Stimulated activated naive CD8-positive, alpha-beta T cell treated with anti-CD3 and anti-CD28 coated beads, Interleukin-15, Interleukin-2, amounts not matched to agents 100 ng/mL and 50 ng/mL, for 24 hours (primary cell): ENCODE measurements at regions not wholly inside any gene's neighbourhood (a gene's known extent, or its start where the extent isn't known, plus 50 kb on each side); places are given as distances from the start of the nearest gene placed in this dataset.

Source experiments
- H3K27ac Mint-ChIP-seq: one replicate; pipeline ENCODE4 v1.8.0; 2021; ENCODE audit warnings: mild to moderate bottlenecking, mixed read lengths
- H3K27me3 Mint-ChIP-seq: one replicate; pipeline ENCODE4 v1.8.0; 2021; ENCODE audit warnings: mixed read lengths
- H3K36me3 Mint-ChIP-seq: one replicate; pipeline ENCODE4 v1.8.0; 2021; ENCODE audit warnings: low read depth, mixed read lengths
- H3K4me1 Mint-ChIP-seq: one replicate; pipeline ENCODE4 v1.8.0; 2021; ENCODE audit warnings: low read depth, mixed read lengths
- H3K4me3 Mint-ChIP-seq: one replicate; pipeline ENCODE4 v1.8.0; 2021; ENCODE audit warnings: mild to moderate bottlenecking, mixed read lengths
- H3K9me3 Mint-ChIP-seq: one replicate; pipeline ENCODE4 v1.8.0; 2021; ENCODE audit warnings: mixed read lengths

DNA sequence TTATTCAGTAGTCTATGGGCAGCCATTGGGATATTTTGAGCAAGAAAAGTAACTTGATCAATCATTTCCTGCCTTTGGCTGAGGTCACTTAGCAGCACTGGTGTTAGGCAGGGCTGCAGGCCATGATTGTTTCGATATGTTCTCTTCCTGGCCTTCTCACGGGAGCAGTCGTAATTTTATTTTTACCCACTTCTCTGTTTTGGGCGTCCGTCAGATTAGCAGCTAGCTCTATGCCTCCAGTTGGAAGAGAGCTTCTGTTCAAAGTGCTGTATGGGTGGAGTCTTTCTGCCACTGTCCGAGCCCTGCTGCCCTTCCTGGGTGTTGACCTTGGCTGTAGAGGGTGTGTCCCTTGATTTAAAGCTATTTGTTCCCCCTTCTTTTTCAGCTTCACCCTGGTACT lies 123.4 kb upstream of the ROPN1 start:
- Mint-ChIP-seq H3K9me3 (peaks cover 5% of the 10 kb centered on the region), H3K36me3 (no peaks in the 10 kb centered on the region), H3K4me1 (no peaks in the 10 kb centered on the region), H3K27me3 (peaks cover 20% of the 10 kb centered on the region), H3K4me3 (no peak overlapping the region), H3K27ac (no peak overlapping the region)

DNA sequence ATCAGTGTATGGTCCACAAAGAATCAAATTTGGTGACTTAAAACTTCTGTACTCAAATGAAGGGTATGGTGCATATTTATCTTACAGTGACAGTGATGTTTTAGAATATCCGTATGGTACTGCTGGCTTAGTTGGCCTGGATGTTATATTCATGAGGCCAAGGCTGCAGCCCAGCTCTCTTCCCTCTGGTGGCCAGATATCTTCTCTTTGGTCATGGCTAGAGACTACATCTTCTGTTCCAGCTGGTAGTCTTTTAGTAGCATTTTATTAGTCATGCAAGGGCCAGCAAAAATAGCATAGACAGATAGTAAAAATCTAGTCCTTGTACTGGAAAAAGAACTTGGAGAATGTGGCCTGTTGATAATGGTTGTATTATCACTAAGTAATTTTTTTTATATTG lies 124.0 kb upstream of the ROPN1 start:
- H3K27ac Mint-ChIP-seq = no peak overlapping the region

DNA sequence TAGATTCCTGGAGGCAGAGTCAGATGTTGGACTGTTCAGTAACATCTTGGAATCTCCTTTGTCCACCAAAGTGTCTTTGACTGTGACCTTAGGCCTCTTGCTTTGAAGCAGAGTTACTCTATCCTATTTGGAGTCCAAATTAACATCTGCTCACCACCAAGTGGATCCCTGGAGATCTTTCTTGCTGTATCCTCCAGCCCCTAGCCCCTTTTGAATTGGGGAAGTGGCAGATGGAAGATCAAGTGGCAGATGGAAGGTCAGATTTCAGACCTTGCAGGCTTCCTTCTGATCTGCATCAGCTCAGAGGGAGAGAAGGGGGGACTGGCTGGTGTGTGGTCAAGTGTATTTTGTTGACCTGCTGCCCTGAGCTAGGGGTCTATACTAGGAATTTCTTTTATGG lies 125.0 kb upstream of the ROPN1 start:
- no peak overlapping the region for H3K27ac Mint-ChIP-seq
- H3K4me1 Mint-ChIP-seq = no peaks in the 10 kb centered on the region
- no peak overlapping the region for H3K4me3 Mint-ChIP-seq
- H3K27me3 Mint-ChIP-seq = peaks cover 23% of the 10 kb centered on the region
- no peaks in the 10 kb centered on the region for H3K9me3 Mint-ChIP-seq
- no peaks in the 10 kb centered on the region for H3K36me3 Mint-ChIP-seq

More for the DNA sequence above, 124.0 kb upstream of the ROPN1 start:
- peaks cover 5% of the 10 kb centered on the region for H3K9me3 Mint-ChIP-seq
- H3K4me3 Mint-ChIP-seq = no peak overlapping the region
- no peaks in the 10 kb centered on the region for H3K36me3 Mint-ChIP-seq
- no peaks in the 10 kb centered on the region for H3K4me1 Mint-ChIP-seq
- peaks cover 20% of the 10 kb centered on the region for H3K27me3 Mint-ChIP-seq

DNA sequence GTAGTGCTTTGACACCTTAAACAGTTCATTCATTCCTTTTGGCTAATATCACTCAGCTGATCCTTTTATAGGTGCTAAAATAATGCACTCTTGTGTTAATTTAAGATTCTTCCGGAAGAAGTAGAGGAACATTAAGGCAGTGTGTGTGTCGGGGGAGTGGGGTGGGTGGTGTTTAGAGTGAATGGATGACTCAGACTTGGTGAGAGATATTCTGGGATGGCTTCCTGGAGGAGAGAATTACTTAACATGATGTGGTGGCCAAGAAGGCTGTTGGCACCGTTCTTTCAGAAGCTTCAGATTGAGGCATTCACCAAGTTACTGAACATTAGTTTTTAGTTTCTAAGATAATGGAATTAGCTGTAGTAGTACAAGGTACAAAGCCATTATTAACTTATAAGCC lies 125.6 kb upstream of the ROPN1 start:
- Mint-ChIP-seq H3K27me3 (peaks cover 25% of the 10 kb centered on the region), H3K4me3 (no peak overlapping the region), H3K27ac (no peak overlapping the region), H3K9me3 (no peaks in the 10 kb centered on the region), H3K4me1 (no peaks in the 10 kb centered on the region), H3K36me3 (no peaks in the 10 kb centered on the region)

DNA sequence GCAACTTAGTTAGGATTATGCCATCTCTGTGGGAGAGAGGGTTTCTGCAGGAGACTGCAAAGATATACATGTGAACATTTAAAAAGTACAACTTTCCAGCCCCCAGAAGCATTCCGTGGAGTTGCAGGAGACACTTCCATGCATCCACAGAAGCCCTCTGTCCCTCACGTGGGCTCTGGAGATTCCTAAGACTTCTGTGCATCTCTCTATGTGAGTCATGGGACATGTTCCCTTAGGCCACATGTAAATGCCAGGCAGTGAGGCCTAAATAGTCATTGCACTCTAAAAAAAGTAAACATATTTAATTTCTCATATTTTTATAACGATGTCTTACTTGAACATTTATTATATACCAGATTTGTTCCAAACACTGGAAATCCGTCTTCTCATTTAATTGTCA lies 126.5 kb upstream of the ROPN1 start:
- Mint-ChIP-seq H3K27me3 (peaks cover 25% of the 10 kb centered on the region), H3K27ac (no peak overlapping the region), H3K36me3 (no peaks in the 10 kb centered on the region), H3K4me3 (no peak overlapping the region), H3K4me1 (no peaks in the 10 kb centered on the region), H3K9me3 (no peaks in the 10 kb centered on the region)

DNA sequence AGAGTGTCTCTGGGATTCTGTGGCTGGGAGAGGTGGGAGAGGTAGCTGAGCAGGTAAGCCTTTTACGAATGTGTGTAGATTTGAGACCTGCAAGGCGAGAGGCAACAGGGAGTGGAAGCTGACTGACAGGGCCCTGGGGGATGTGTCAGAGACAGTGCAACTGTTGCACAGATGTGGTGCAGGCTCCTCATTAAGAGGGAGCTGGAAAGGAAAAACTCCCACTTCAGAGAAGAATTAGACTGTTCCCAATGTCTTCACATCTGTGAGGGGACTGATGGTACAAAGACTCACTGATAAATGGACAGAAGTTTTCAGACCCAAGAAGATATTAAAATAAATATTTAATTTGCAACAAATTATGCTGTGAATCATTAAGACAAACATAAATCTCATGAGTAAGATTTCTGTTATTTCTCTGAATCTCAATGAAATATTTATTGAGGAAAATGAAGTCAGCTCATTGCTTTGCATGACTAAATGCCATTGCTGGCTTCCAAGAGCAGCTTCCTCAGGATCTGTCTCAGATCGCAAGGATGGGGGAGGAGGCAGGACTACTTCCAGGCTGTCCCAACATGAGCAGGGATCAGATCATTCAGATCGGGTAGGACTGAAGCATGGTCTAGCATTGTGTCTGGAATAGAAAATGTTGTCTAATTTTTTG lies 127.3 kb upstream of the ROPN1 start:
- Mint-ChIP-seq H3K27me3 (peaks cover 23% of the 10 kb centered on the region), H3K9me3 (no peaks in the 10 kb centered on the region), H3K4me1 (no peaks in the 10 kb centered on the region), H3K36me3 (no peaks in the 10 kb centered on the region), H3K27ac (no peak overlapping the region), H3K4me3 (no peak overlapping the region)

DNA sequence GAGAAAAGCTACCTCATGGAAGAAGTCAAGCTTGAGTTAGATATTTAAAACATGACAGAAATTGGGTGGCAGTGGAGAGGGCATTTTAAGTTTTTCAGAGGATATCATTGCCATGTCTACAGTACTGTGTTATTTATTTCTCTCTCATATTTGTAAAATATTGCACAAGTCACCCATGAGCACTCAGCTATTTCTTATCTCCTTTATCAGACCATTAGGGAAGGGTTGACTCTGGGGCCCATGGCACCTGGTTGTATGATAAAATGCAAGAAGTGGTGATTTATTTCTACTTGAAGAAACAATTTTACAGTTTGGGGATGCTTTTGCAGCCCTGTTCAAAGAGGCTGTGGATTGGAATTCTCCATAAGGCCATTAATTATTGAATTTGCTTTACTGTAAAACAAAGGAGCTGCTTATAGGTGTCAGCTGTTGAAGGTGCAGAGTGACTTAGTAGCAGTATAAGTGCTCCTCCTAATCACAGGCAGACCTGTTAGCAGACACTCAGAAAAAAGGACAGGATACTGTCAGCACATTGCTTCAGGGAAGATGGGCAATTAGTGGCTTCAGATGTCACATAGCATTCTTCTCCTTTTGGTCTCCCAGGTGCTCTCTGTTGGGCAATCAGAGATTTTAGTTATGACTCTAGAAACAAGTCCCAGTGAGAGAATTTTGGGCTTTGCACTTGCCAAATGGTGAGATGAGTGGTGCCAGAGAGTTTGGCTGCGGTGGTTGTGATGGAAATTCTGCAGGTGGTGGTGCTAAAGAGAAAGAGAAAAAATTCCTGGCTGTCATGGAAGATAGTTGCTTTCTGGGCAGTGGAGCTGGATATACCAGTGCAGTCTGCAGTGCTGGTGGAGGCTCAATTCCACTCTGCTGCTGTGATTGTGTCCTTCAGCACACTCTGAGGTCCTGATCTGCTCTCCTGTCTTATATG lies 129.7 kb upstream of the ROPN1 start:
- H3K4me3 Mint-ChIP-seq = no peak overlapping the region

DNA sequence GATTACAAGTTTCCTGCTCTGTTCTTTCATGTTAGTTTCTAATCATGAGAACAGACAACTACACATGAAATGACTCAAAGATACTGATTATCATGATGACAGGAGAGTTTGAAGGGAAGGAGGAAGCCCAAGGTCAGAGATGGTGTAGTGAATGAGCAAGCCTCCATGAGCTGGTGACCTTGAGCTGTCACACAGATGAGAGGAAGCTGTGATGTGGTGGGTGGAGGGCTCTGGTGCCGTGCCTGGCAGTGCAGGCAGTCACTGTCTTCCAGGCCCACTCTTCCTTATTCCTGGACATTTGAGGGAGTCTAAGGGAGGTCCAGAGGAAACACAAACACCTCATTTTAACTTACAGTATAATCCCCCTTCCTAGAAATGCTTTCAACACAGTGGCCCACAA lies 133.4 kb upstream of the ROPN1 start:
- peaks cover 24% of the 10 kb centered on the region for H3K27me3 Mint-ChIP-seq
- no peaks in the 10 kb centered on the region for H3K36me3 Mint-ChIP-seq
- H3K9me3 Mint-ChIP-seq = no peaks in the 10 kb centered on the region
- no peak overlapping the region for H3K4me3 Mint-ChIP-seq
- no peak overlapping the region for H3K27ac Mint-ChIP-seq
- no peaks in the 10 kb centered on the region for H3K4me1 Mint-ChIP-seq

More for the DNA sequence above, 129.7 kb upstream of the ROPN1 start:
- H3K27ac Mint-ChIP-seq = no peak overlapping the region
- peaks cover 24% of the 10 kb centered on the region for H3K27me3 Mint-ChIP-seq
- H3K36me3 Mint-ChIP-seq = no peaks in the 10 kb centered on the region
- H3K4me1 Mint-ChIP-seq = no peaks in the 10 kb centered on the region
- H3K9me3 Mint-ChIP-seq = no peaks in the 10 kb centered on the region

DNA sequence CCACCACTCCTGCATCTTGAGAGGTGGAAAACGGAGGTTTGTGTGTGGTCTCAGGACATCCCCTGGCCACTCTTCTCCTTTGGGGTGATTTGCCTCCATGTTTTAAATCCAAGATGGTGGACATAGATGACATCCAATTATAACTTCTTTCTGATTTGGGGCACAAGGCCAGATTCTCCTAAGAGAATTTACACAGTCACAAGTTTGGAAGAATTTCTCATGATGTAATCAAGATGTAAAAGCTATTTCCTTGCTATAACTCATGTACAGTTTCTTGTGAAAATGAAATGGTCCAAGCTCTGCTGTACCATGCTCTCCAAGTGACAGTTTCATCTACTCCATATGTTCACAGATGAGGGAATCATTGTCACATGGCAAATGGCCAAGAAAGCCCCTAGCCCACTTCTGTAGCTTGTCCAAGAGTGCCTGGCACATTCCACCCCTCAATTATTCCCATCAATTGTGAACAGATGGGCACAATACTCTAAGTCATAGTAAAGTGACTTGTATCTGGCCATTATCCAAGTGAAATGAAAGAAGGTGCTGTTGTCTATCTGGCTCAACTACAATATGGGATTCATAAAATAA lies 134.6 kb upstream of the ROPN1 start:
- no peak overlapping the region for H3K4me3 Mint-ChIP-seq

DNA sequence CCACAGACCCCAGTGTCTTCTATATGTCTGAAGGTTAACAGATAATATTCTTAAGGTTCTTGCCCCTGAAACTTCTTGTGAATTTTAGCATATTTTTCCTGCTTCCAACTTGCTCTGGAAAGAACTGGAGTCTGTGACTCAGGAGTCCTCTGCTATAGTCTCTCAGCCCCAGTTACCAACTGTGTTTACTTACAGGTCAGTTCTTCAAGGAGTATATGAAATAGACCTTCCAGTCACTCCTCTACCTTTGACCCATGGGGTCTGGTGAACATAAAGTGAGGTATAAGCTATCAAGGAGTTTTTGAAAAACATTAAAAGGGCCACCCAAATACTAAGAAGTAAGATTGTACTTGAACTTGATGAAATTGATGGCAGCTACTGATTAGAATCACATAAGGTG lies 139.2 kb upstream of the ROPN1 start:
- no peak overlapping the region for H3K27ac Mint-ChIP-seq
- peaks cover 33% of the 10 kb centered on the region for H3K27me3 Mint-ChIP-seq
- H3K9me3 Mint-ChIP-seq = no peaks in the 10 kb centered on the region
- no peak overlapping the region for H3K4me3 Mint-ChIP-seq
- H3K4me1 Mint-ChIP-seq = no peaks in the 10 kb centered on the region
- H3K36me3 Mint-ChIP-seq = no peaks in the 10 kb centered on the region

More for the DNA sequence above, 134.6 kb upstream of the ROPN1 start:
- no peaks in the 10 kb centered on the region for H3K36me3 Mint-ChIP-seq
- H3K4me1 Mint-ChIP-seq = no peaks in the 10 kb centered on the region
- no peaks in the 10 kb centered on the region for H3K9me3 Mint-ChIP-seq
- peaks cover 27% of the 10 kb centered on the region for H3K27me3 Mint-ChIP-seq
- no peak overlapping the region for H3K27ac Mint-ChIP-seq

DNA sequence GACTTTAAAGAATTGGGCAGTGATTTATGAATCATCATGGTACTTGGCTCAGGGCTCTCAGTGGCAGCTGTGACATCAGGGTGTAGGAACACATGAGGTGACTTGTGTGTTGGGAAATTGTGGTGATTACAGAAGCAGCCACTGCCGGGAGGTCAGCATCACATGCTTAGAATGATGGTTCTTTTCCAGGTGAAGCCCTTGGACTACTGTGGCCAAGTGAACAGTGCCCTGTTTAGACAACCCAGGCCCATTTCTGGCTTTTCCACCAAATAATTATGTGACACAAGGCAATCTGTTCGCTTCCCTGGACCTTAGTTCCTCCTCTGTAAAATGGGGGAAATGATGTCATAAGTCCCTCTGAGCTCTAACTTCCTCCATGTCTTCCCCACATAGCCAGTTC lies 139.7 kb upstream of the ROPN1 start:
- Mint-ChIP-seq H3K27ac (no peak overlapping the region), H3K36me3 (no peaks in the 10 kb centered on the region), H3K4me3 (no peak overlapping the region), H3K9me3 (no peaks in the 10 kb centered on the region), H3K4me1 (no peaks in the 10 kb centered on the region), H3K27me3 (peaks cover 33% of the 10 kb centered on the region)

DNA sequence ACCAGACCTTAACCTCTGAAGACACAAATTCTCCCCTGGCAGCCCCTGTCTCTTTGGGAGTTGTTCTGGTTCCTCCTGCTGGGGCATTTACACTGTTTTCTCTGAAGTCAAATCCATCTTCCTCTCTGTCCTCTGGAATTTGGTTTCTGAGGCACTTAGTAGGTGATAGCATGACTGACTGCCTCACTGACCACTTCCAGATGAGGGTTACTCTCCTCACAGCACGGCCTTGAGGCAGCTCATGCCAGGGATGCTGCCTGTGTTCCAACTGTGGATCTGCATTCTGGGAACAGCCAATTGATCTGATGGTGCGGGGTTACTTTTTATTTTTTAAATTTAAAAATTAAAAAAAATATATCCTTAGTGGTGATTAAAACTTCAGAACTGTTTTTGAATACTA lies 140.9 kb upstream of the ROPN1 start:
- Mint-ChIP-seq H3K36me3 (no peaks in the 10 kb centered on the region), H3K4me3 (no peak overlapping the region), H3K4me1 (no peaks in the 10 kb centered on the region), H3K27me3 (peaks cover 36% of the 10 kb centered on the region), H3K9me3 (no peaks in the 10 kb centered on the region), H3K27ac (no peak overlapping the region)

DNA sequence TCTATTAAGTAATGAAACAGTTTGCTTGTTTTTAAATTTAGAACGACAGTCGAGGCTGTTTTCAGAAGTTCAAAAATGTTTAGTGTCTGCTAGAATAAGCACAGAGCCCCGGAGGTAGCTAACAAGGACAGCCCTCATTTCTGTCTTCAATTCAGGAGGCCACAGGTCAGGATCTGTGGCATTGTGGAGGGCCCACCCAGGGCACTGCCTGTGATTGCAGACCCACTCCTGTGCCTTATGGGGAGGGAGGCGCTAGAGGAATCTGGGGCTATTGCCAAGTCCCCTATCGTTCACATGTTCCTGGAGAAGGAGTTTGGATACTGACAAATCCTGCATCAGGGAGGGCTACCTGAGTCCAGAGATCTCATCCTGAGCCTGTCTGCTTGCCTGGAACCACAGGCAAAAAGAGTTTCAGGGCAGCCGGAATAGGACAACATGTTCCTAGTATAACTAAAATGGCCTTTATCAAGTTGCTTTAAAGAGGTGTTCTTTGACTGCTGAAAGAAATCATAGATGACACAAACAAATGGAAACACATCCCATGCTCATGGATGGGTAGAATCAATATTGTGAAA lies 141.5 kb upstream of the ROPN1 start:
- no peak overlapping the region for H3K4me3 Mint-ChIP-seq
- H3K9me3 Mint-ChIP-seq = no peaks in the 10 kb centered on the region
- no peak overlapping the region for H3K27ac Mint-ChIP-seq
- no peaks in the 10 kb centered on the region for H3K4me1 Mint-ChIP-seq
- peaks cover 33% of the 10 kb centered on the region for H3K27me3 Mint-ChIP-seq
- H3K36me3 Mint-ChIP-seq = no peaks in the 10 kb centered on the region

DNA sequence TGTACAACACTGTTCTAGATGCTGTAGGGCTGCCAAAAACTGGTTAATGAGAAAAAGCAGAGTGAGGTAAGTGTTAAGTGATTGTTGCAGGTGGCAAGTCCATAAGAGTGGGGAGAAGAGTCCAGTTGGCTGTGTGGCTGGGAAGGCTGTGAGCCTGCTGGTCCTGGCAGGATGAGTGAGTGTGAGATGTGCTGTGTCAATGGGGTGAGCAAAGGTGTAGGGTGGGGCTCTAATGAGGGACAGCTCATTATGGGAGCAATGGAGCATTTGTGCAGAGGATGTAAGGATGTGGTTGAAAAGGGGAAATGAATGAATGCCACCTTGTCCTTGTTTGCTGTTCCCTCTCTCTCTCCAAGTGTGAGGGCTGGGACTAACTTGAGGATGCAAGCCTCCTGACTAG lies 145.3 kb upstream of the ROPN1 start:
- Mint-ChIP-seq H3K9me3 (no peaks in the 10 kb centered on the region), H3K4me1 (no peaks in the 10 kb centered on the region), H3K27ac (no peak overlapping the region), H3K4me3 (no peak overlapping the region), H3K36me3 (no peaks in the 10 kb centered on the region), H3K27me3 (peaks cover 12% of the 10 kb centered on the region)

DNA sequence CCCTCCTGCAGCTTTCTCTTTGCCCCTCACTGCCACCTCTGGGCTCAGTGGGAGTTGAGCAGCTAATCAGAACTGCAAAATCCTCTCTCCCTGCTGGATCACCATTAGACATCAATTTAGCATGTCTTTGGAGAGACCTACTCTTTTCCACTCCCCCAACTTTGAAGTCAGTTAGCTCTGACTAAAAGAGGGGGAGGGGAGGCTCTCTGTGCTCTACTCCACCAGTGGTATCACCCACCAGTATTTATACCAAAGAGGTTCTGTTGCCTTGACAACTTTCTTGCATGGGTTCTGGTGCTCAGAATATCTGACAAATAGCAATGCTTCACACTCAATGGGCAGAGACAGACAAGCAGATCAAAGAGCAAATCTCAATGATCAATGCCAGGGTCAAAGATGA lies 146.2 kb upstream of the ROPN1 start:
- no peak overlapping the region for H3K4me3 Mint-ChIP-seq
- no peaks in the 10 kb centered on the region for H3K9me3 Mint-ChIP-seq
- H3K4me1 Mint-ChIP-seq = no peaks in the 10 kb centered on the region
- no peaks in the 10 kb centered on the region for H3K36me3 Mint-ChIP-seq
- H3K27me3 Mint-ChIP-seq = peaks cover 11% of the 10 kb centered on the region
- H3K27ac Mint-ChIP-seq = no peak overlapping the region
